ENCODE measurements at regions not wholly inside any gene's neighbourhood (a gene's known extent, or its start where the extent isn't known, plus 50 kb on each side); places are given as distances from the start of the nearest gene placed in this dataset.

DNA sequence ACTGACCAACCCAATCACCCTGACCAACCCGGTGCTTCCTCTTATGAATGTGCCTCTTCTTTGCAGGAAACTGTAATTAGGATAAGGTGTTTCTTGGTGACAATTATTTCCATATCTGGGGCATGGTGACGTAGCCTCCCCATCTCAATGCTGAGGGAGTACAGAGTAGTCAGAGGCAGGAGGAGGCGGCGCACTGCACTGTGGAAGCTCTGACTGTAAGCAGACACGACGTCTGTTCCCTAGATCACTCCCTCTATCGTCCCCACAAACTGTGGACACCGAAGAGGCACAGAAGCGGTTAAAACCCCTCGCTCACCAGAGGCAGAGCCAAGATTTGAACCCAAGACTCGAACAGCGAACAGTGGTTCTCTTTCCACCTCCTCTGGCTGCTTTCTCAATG is 231.0 kb upstream of the IGF1R start:
- no peak for TF ChIP-seq CTCF (conservative IDR thresholded peaks at IDR 0.05)
- no peak for TF ChIP-seq EZH2 (IDR thresholded peaks at IDR 0.05; ENCODE audit: low read depth)
- Histone ChIP-seq H3K4me1 (replicated peaks; ENCODE audit: insufficient read depth) (no peaks in the 10 kb centered on the region), H3K4me3 (no peak overlapping the region), H2AFZ (no peak overlapping the region), H3F3A (ENCODE audit: insufficient read depth, low read depth) (no peaks in the 10 kb centered on the region), H3K9me2 (ENCODE audit: insufficient read depth) (no peaks in the 10 kb centered on the region), H3K36me3 (ENCODE audit: low read depth) (no peaks in the 10 kb centered on the region), H3K27me3 (ENCODE audit: insufficient read depth, low read depth) (peaks cover 91% of the 10 kb centered on the region), H3K79me2 (ENCODE audit: low read depth) (no peaks in the 10 kb centered on the region), H3K9me3 (ENCODE audit: insufficient read depth, low read depth) (no peaks in the 10 kb centered on the region), H3K27ac (no peak overlapping the region), H4K20me1 (ENCODE audit: insufficient read depth) (no peaks in the 10 kb centered on the region), H3K4me2 (no peak overlapping the region)
- no peak for DNase-seq
- intact Hi-C loops (cut with micrococcal nuclease; ENCODE audit: unreplicated experiment): no loop called here
- no TSS peak for BruUV-seq (replicated peaks)
- CTCF ChIA-PET: no interaction called here
- POLR2A ChIA-PET (ENCODE audit: unreplicated experiment): no interaction called here

DNA sequence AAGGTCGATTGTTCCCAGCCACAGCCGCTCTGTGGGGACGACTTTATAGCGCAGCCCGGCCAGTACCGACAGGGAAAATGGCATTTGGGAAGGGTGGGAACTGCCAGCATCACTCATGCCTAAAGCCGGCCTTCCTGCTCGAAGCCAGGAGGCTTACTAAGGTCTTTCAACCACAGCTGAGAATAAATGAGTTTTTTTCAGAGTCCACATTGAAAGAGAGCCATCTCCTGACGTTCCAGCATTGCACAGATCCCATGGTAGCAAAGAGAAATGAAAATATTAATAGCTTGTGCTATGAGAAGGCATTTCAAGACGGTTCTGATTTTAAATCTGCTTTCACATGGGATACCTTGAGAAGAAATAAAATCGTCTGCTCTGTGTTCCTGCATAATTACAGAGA is 230.2 kb upstream of the IGF1R start:
- intact Hi-C loops (cut with micrococcal nuclease; ENCODE audit: unreplicated experiment): no loop called here
- TF ChIP-seq CTCF (conservative IDR thresholded peaks at IDR 0.05) (no peak), EZH2 (IDR thresholded peaks at IDR 0.05; ENCODE audit: low read depth) (no peak)
- no peak overlapping the region for H3K4me3 ChIP-seq
- H3K4me1 ChIP-seq (replicated peaks; ENCODE audit: insufficient read depth): no peaks in the 10 kb centered on the region
- no peak overlapping the region for H3K27ac ChIP-seq
- no peak overlapping the region for H2AFZ ChIP-seq
- H3K27me3 ChIP-seq (ENCODE audit: insufficient read depth, low read depth): peaks cover 93% of the 10 kb centered on the region
- no TSS peak for BruUV-seq (replicated peaks)
- no peak for DNase-seq
- no peaks in the 10 kb centered on the region for H3K9me2 ChIP-seq (ENCODE audit: insufficient read depth)
- POLR2A ChIA-PET (ENCODE audit: unreplicated experiment): no interaction called here
- H3K79me2 ChIP-seq (ENCODE audit: low read depth): no peaks in the 10 kb centered on the region
- CTCF ChIA-PET: no interaction called here
- no peaks in the 10 kb centered on the region for H4K20me1 ChIP-seq (ENCODE audit: insufficient read depth)
- no peaks in the 10 kb centered on the region for H3K36me3 ChIP-seq (ENCODE audit: low read depth)
- no peaks in the 10 kb centered on the region for H3F3A ChIP-seq (ENCODE audit: insufficient read depth, low read depth)
- no peaks in the 10 kb centered on the region for H3K9me3 ChIP-seq (ENCODE audit: insufficient read depth, low read depth)
- H3K4me2 ChIP-seq: no peak overlapping the region

- H3K9me2 ChIP-seq (ENCODE audit: insufficient read depth): no peaks in the 10 kb centered on the region
- ChIA-PET CTCF (interaction anchor here (0.7 kb wide), 1 partner anchor 109 kb away, joined by 3 read pairs; no protein-coding TSS in a partner anchor), POLR2A (ENCODE audit: unreplicated experiment) (interaction anchor here (0.6 kb wide), 1 partner anchor 107 kb away, joined by 4 read pairs; no protein-coding TSS in a partner anchor)
- no peaks in the 10 kb centered on the region for H3K36me3 ChIP-seq (ENCODE audit: low read depth)
- H3K4me3 ChIP-seq: no peak overlapping the region
- H3K4me2 ChIP-seq: no peak overlapping the region
- H3K79me2 ChIP-seq (ENCODE audit: low read depth): no peaks in the 10 kb centered on the region
- no peaks in the 10 kb centered on the region for H4K20me1 ChIP-seq (ENCODE audit: insufficient read depth)
- no TSS peak for BruUV-seq (replicated peaks)
- TF ChIP-seq CTCF (conservative IDR thresholded peaks at IDR 0.05) (no peak), EZH2 (IDR thresholded peaks at IDR 0.05; ENCODE audit: low read depth) (no peak)
- no peak overlapping the region for H3K27ac ChIP-seq
- no peaks in the 10 kb centered on the region for H3K9me3 ChIP-seq (ENCODE audit: insufficient read depth, low read depth)
- intact Hi-C loops (cut with micrococcal nuclease; ENCODE audit: unreplicated experiment): no loop called here
- H2AFZ ChIP-seq: no peak overlapping the region
- no peaks in the 10 kb centered on the region for H3F3A ChIP-seq (ENCODE audit: insufficient read depth, low read depth)
- H3K4me1 ChIP-seq (replicated peaks; ENCODE audit: insufficient read depth): no peaks in the 10 kb centered on the region
- DNase-seq: no peak
- peaks cover 84% of the 10 kb centered on the region for H3K27me3 ChIP-seq (ENCODE audit: insufficient read depth, low read depth)
Measured at GRCh38 chr15:98419173-98419780, 229.1 kb upstream of the IGF1R start.
